Endodermal cell (in vitro differentiated cells): ENCODE measurements at regions not wholly inside any gene's neighbourhood (a gene's known extent, or its start where the extent isn't known, plus 50 kb on each side); places are given as distances from the start of the nearest gene placed in this dataset.

Source experiments
- DNase-seq: peaks from one replicate; pipeline ENCODE4 v3.0.0-alpha.2; 2017
- H3K27ac ChIP-seq: 2 replicates; pipeline ENCODE4 v1.5.1; 2013; ENCODE audit warnings: mild to moderate bottlenecking, low read depth, low read length, moderate library complexity
- H3K27me3 ChIP-seq: 2 replicates; pipeline ENCODE4 v1.6.1; 2013; ENCODE audit warnings: mild to moderate bottlenecking, low read length, moderate library complexity; ENCODE audit not compliant: insufficient read depth, control insufficient read depth, poor library complexity, severe bottlenecking
- H3K36me3 ChIP-seq: 2 replicates; pipeline ENCODE4 v1.7.0; 2013; ENCODE audit warnings: mild to moderate bottlenecking, low read length, moderate library complexity; ENCODE audit not compliant: control insufficient read depth, insufficient read depth
- H3K4me1 ChIP-seq: one replicate; pipeline ENCODE4 v1.7.0; 2013; ENCODE audit warnings: low read length; ENCODE audit not compliant: control insufficient read depth, insufficient read depth
- H3K4me3 ChIP-seq: 2 replicates; pipeline ENCODE4 v1.5.1; 2013; ENCODE audit warnings: mild to moderate bottlenecking, low read length, moderate library complexity
- H3K9ac ChIP-seq: 2 replicates; pipeline ENCODE4 v1.6.1; 2013; ENCODE audit warnings: mild to moderate bottlenecking, low read length, moderate library complexity; ENCODE audit not compliant: poor library complexity, severe bottlenecking; ENCODE audit errors: extremely low read depth
- H3K9me3 ChIP-seq: 2 replicates; pipeline ENCODE4 v1.6.1; 2013; ENCODE audit warnings: mild to moderate bottlenecking, low read length, moderate library complexity; ENCODE audit not compliant: control insufficient read depth
- H3K27ac Mint-ChIP-seq: 2 replicates; pipeline ENCODE4 v1.8.0; 2020; ENCODE audit warnings: mixed read lengths
- H3K27me3 Mint-ChIP-seq: 2 replicates; pipeline ENCODE4 v1.8.0; 2021; ENCODE audit warnings: mild to moderate bottlenecking, mixed read lengths; ENCODE audit not compliant: insufficient read depth
- H3K36me3 Mint-ChIP-seq: 2 replicates; pipeline ENCODE4 v1.8.0; 2020; ENCODE audit warnings: low read depth, mixed read lengths
- H3K4me1 Mint-ChIP-seq: 2 replicates; pipeline ENCODE4 v1.8.0; 2020; ENCODE audit warnings: mixed read lengths
- H3K4me3 Mint-ChIP-seq: 2 replicates; pipeline ENCODE4 v1.8.0; 2020; ENCODE audit warnings: mild to moderate bottlenecking, moderate library complexity, mixed read lengths
- H3K9me3 Mint-ChIP-seq: 2 replicates; pipeline ENCODE4 v1.8.0; 2020; ENCODE audit warnings: mild to moderate bottlenecking, mixed read lengths
- CTCF ChIP-seq: fragments of 200-600 bp; sonication (generic); conservative IDR thresholded peaks from 2 replicates; pipeline ENCODE4 v1.5.0; 2021; ENCODE audit warnings: antibody characterized with exemption, mild to moderate bottlenecking
- WGBS, 2 experiments: methylation state at CpG; one replicate each; pipeline versions ENCODE4 v1.1.5 to v1.1.7; 2013; ENCODE audit warnings: missing lambda C conversion rate in 2 of 2, mixed read lengths in 1 of 2; ENCODE audit not compliant: insufficient coverage in 1 of 2, insufficient read length in 1 of 2; 5-methylcytosine and 5-hydroxymethylcytosine counted together

GRCh38 chr2:128626760-128627511, 308.3 kb upstream of the HS6ST1 start:
- peak; percentile 25 for DNase-seq
- Mint-ChIP-seq H3K36me3 (no peaks in the 10 kb centered on the region), H3K9me3 (no peaks in the 10 kb centered on the region), H3K4me3 (no peak overlapping the region), H3K4me1 (peaks cover 13% of the 10 kb centered on the region), H3K27ac (no peak overlapping the region), H3K27me3 (peaks cover 12% of the 10 kb centered on the region)
- H3K27me3 ChIP-seq = no peaks in the 10 kb centered on the region
- H3K4me1 ChIP-seq = peaks cover 8% of the 10 kb centered on the region
- H3K4me3 ChIP-seq = no peak overlapping the region
- no peak for TF ChIP-seq CTCF
- H3K27ac ChIP-seq = no peak overlapping the region
- 90 to 95% methylated on average over 14 to 20 of the region's 20 CpGs for WGBS, 2 experiments
- H3K36me3 ChIP-seq = no peaks in the 10 kb centered on the region
- no peak overlapping the region for H3K9ac ChIP-seq
- no peaks in the 10 kb centered on the region for H3K9me3 ChIP-seq

- DNase-seq = peak; percentile 36
- H3K27ac ChIP-seq = no peak overlapping the region
- peaks cover 8% of the 10 kb centered on the region for H3K4me1 ChIP-seq
- H3K4me3 ChIP-seq = no peak overlapping the region
- peaks cover 16% of the 10 kb centered on the region for H3K27me3 Mint-ChIP-seq
- 89 to 90% methylated on average over 3 to 7 of the region's 7 CpGs for WGBS, 2 experiments
- H3K4me1 Mint-ChIP-seq = peaks cover 16% of the 10 kb centered on the region
- no peaks in the 10 kb centered on the region for H3K36me3 Mint-ChIP-seq
- no peak for TF ChIP-seq CTCF
- no peaks in the 10 kb centered on the region for H3K36me3 ChIP-seq
- no peak overlapping the region for H3K27ac Mint-ChIP-seq
- H3K9me3 ChIP-seq = no peaks in the 10 kb centered on the region
- no peak overlapping the region for H3K4me3 Mint-ChIP-seq
- no peaks in the 10 kb centered on the region for H3K9me3 Mint-ChIP-seq
- H3K9ac ChIP-seq = no peak overlapping the region
- H3K27me3 ChIP-seq = no peaks in the 10 kb centered on the region
Observed at GRCh38 chr2:128628206-128628605, 309.5 kb upstream of the HS6ST1 start.

GRCh38 chr2:128628996-128629395, 310.3 kb upstream of the HS6ST1 start:
- 86 to 93% methylated on average over 1 to 6 of the region's 6 CpGs for WGBS, 2 experiments
- H3K36me3 Mint-ChIP-seq = no peaks in the 10 kb centered on the region
- H3K9me3 ChIP-seq = no peaks in the 10 kb centered on the region
- peaks cover 16% of the 10 kb centered on the region for H3K4me1 Mint-ChIP-seq
- peaks cover 16% of the 10 kb centered on the region for H3K27me3 Mint-ChIP-seq
- H3K4me1 ChIP-seq = peaks cover 8% of the 10 kb centered on the region
- H3K36me3 ChIP-seq = no peaks in the 10 kb centered on the region
- no peaks in the 10 kb centered on the region for H3K27me3 ChIP-seq
- no peak overlapping the region for H3K27ac ChIP-seq
- no peak overlapping the region for H3K9ac ChIP-seq
- no peak for DNase-seq
- H3K9me3 Mint-ChIP-seq = no peaks in the 10 kb centered on the region
- H3K4me3 Mint-ChIP-seq = no peak overlapping the region
- no peak overlapping the region for H3K4me3 ChIP-seq
- no peak overlapping the region for H3K27ac Mint-ChIP-seq
- TF ChIP-seq CTCF = no peak
